ENCODE measurements at regions not wholly inside any gene's neighbourhood (a gene's known extent, or its start where the extent isn't known, plus 50 kb on each side); places are given as distances from the start of the nearest gene placed in this dataset.

GRCh38 chr18:34514957-34515356, 195.1 kb upstream of the DTNA start:
- H3K4me3 ChIP-seq (replicated peaks in 1 of 3; ENCODE audit: insufficient read depth in 1 of 3, low read depth in 2 of 3, low read length in 3 of 3): no peak overlapping the region
- H2AFZ ChIP-seq (ENCODE audit: low read length): no peak overlapping the region
- in situ Hi-C loops (cut with HindIII; ENCODE audit: extremely low pct_ligation_motif_present, low pct_unique_long_range_greater_than_20kb) (no loop called here), intact Hi-C loops (cut with micrococcal nuclease; ENCODE audit: unreplicated experiment) (no loop called here)
- FAIRE-seq (no peak), ATAC-seq (no peak), DNase-seq (ENCODE audit: low spot score) (no peak)
- H4K20me1 ChIP-seq (ENCODE audit: insufficient read depth, low read length): no peaks in the 10 kb centered on the region
- no peak overlapping the region for H3K4me2 ChIP-seq (ENCODE audit: low read depth, low read length)
- 85% methylated on average over 1 of the region's 1 CpG for WGBS (ENCODE audit: low lambda C conversion rate)
- H3K9me3 ChIP-seq (ENCODE audit: low read length): no peaks in the 10 kb centered on the region
- ChIA-PET CTCF (ENCODE audit: low intra/inter-chr PET ratio, low total read pairs) (no interaction called here), POLR2A (no interaction called here)
- no peaks in the 10 kb centered on the region for H3K79me2 ChIP-seq (ENCODE audit: insufficient read depth, low read length)
- no TSS peak for BruUV-seq (replicated peaks)
- H3K27ac ChIP-seq (ENCODE audit: extremely low read length, insufficient read depth, low read length): no peak overlapping the region
- no peaks in the 10 kb centered on the region for H3K4me1 ChIP-seq (ENCODE audit: insufficient read depth, low read length)
- H3K27me3 ChIP-seq (ENCODE audit: control insufficient read depth in 1 of 2, insufficient read depth in 2 of 2, low read length in 2 of 2): no peaks in the 10 kb centered on the region
- H3K9ac ChIP-seq (ENCODE audit: insufficient read depth, low read depth, low read length): no peak overlapping the region
- no peak for TF ChIP-seq NFRKB (IDR thresholded peaks at IDR 0.05)
- TF ChIP-seq ZNF7 (CRISPR knock-in tag; IDR thresholded peaks at IDR 0.05): no peak
- no peak for TF ChIP-seq ESRRA (CRISPR knock-in tag; IDR thresholded peaks at IDR 0.05; ENCODE audit: low read depth)
- TF ChIP-seq REPIN1 (CRISPR knock-in tag; IDR thresholded peaks at IDR 0.05; ENCODE audit: borderline replicate concordance, low read depth): no peak
- TF ChIP-seq HCFC1 (IDR thresholded peaks at IDR 0.05; ENCODE audit: low read depth, low read length): no peak
- TF ChIP-seq ZNF292 (CRISPR knock-in tag; IDR thresholded peaks at IDR 0.05; ENCODE audit: borderline replicate concordance, low read depth): no peak
- TF ChIP-seq SRY (CRISPR knock-in tag; IDR thresholded peaks at IDR 0.05): no peak
- no peak for TF ChIP-seq PHB2 (IDR thresholded peaks at IDR 0.05; ENCODE audit: partially characterized antibody)
- TF ChIP-seq ZSCAN12 (CRISPR knock-in tag; IDR thresholded peaks at IDR 0.05): no peak
- no peak for TF ChIP-seq ZNF569 (CRISPR knock-in tag; IDR thresholded peaks at IDR 0.05; ENCODE audit: borderline replicate concordance)
- TF ChIP-seq ZFP41 (CRISPR knock-in tag; IDR thresholded peaks at IDR 0.05; ENCODE audit: borderline replicate concordance): no peak
- no peak for TF ChIP-seq FOXP4 (CRISPR knock-in tag; IDR thresholded peaks at IDR 0.05)
- TF ChIP-seq RARG (CRISPR knock-in tag; IDR thresholded peaks at IDR 0.05; ENCODE audit: low read depth): no peak
- TF ChIP-seq SKIL (CRISPR knock-in tag; IDR thresholded peaks at IDR 0.05; ENCODE audit: borderline replicate concordance): no peak
- no peak for TF ChIP-seq ZBTB25 (CRISPR knock-in tag; IDR thresholded peaks at IDR 0.05)
- TF ChIP-seq SALL2 (CRISPR knock-in tag; IDR thresholded peaks at IDR 0.05): no peak
- no peak for TF ChIP-seq ZFP82 (CRISPR knock-in tag; IDR thresholded peaks at IDR 0.05; ENCODE audit: borderline replicate concordance)
- TF ChIP-seq HNF4G (IDR thresholded peaks at IDR 0.05; ENCODE audit: borderline replicate concordance, low read depth, low read length): no peak
- no peak for TF ChIP-seq HNF4G (CRISPR knock-in tag; IDR thresholded peaks at IDR 0.05; ENCODE audit: borderline replicate concordance, low read depth)
- H3K36me3 ChIP-seq (replicated peaks in 1 of 2; ENCODE audit: control insufficient read depth in 1 of 2, insufficient read depth in 2 of 2, low read length in 2 of 2): no peaks in the 10 kb centered on the region
